Lung (tissue), 11 donors: ENCODE measurements at regions not wholly inside any gene's neighbourhood (a gene's known extent, or its start where the extent isn't known, plus 50 kb on each side); places are given as distances from the start of the nearest gene placed in this dataset.

Experiments
- ATAC-seq: fragments of 200-7000 bp; cut with Tn5 transposase; one replicate; pipeline ENCODE4 v1.9.1; 2020; ENCODE audit warnings: moderate number of reproducible peaks; ENCODE audit not compliant: insufficient read depth, low FRiP score
- DNase-seq, 3 donors: peaks; one replicate each; pipeline ENCODE4 v3.0.0-alpha.2; 2013 to 2017
- H3K27ac ChIP-seq, 2 donors: one replicate each; pipeline ENCODE4 v1.5.1; 2013; ENCODE audit warnings: mild to moderate bottlenecking in 2 of 2, moderate library complexity in 2 of 2, control low read depth in 1 of 2, inconsistent platforms in 1 of 2, low read depth in 1 of 2, low read length in 1 of 2
- H3K27me3 ChIP-seq, 3 donors: one replicate each; pipeline ENCODE4 v1.5.1; 2013; ENCODE audit warnings: low read length in 2 of 3; ENCODE audit not compliant: control insufficient read depth in 3 of 3, insufficient read depth in 3 of 3
- H3K36me3 ChIP-seq, 4 donors: one replicate each; pipeline ENCODE4 v1.5.1; 2013; ENCODE audit warnings: low read length in 4 of 4, mild to moderate bottlenecking in 1 of 4, moderate library complexity in 1 of 4; ENCODE audit not compliant: control insufficient read depth in 4 of 4, insufficient read depth in 4 of 4
- H3K4me1 ChIP-seq, 5 donors: one replicate each; pipeline ENCODE4 v1.5.1; 2013; ENCODE audit warnings: low read length in 5 of 5, mild to moderate bottlenecking in 2 of 5, moderate library complexity in 1 of 5; ENCODE audit not compliant: control insufficient read depth in 5 of 5, insufficient read depth in 5 of 5
- H3K4me3 ChIP-seq: one replicate; pipeline ENCODE4 v1.5.1; 2013; ENCODE audit warnings: mild to moderate bottlenecking, control low read depth, moderate library complexity
- H3K9ac ChIP-seq, 2 donors: one replicate each; pipeline ENCODE4 v1.5.1; 2013; ENCODE audit warnings: low read length in 2 of 2, control low read depth in 1 of 2; ENCODE audit not compliant: insufficient read depth in 1 of 2
- H3K9me3 ChIP-seq, 4 donors: one replicate each; pipeline ENCODE4 v1.5.1; 2013; ENCODE audit warnings: low read length in 3 of 4, mild to moderate bottlenecking in 1 of 4, moderate library complexity in 1 of 4; ENCODE audit not compliant: control insufficient read depth in 4 of 4, insufficient read depth in 3 of 4
- CTCF ChIP-seq: IDR thresholded peaks from 2 replicates; pipeline ENCODE4 v1.5.1; 2012; ENCODE audit warnings: mild to moderate bottlenecking; ENCODE audit errors: control extremely low read depth, extremely low read depth
- WGBS, 2 donors: extraction: QIAGEN DNeasy Blood & Tissue Kit; methylation state at CpG; one replicate each; pipeline ENCODE4 v1.1.7; 2013; 5-methylcytosine and 5-hydroxymethylcytosine counted together
- donor health status: control.
- donor health status: control.
- donor health status: Bipolar disorder and iron deficiency.
- donor health status: healthy.
- donor health status: DM: yes; HTN: yes; CAD: no.

- 60 to 79% methylated on average over 1 of the region's 1 CpG for WGBS, 2 donors
- Histone ChIP-seq H3K9me3 (no peaks in the 10 kb centered on the region), H3K4me1 (no peaks in the 10 kb centered on the region), H3K36me3 (no peaks in the 10 kb centered on the region), H3K4me3 (no peak overlapping the region), H3K27me3 (no peaks in the 10 kb centered on the region), H3K27ac (no peak overlapping the region), H3K9ac (no peak overlapping the region)
- DNase-seq (peak in 2 of 3 donors; percentile 1 to 3), ATAC-seq (no peak)
- no peak for TF ChIP-seq CTCF
These were observed 1700.5 kb upstream of the TMEFF2 start for GRCh38 chr2:193895226-193895625.

- Histone ChIP-seq H3K4me1 (no peaks in the 10 kb centered on the region), H3K27ac (no peak overlapping the region), H3K4me3 (no peak overlapping the region), H3K9me3 (no peaks in the 10 kb centered on the region), H3K9ac (no peak overlapping the region), H3K27me3 (no peaks in the 10 kb centered on the region), H3K36me3 (no peaks in the 10 kb centered on the region)
- ATAC-seq (no peak), DNase-seq (no peak)
- no peak for TF ChIP-seq CTCF
- WGBS, 2 donors = 56 to 69% methylated on average over 1 of the region's 1 CpG
These were observed 1699.3 kb upstream of the TMEFF2 start for GRCh38 chr2:193894081-193894480.

- H3K4me1 ChIP-seq = no peaks in the 10 kb centered on the region
- no peaks in the 10 kb centered on the region for H3K9me3 ChIP-seq
- no peak overlapping the region for H3K4me3 ChIP-seq
- ATAC-seq (no peak), DNase-seq (no peak)
- no peaks in the 10 kb centered on the region for H3K36me3 ChIP-seq
- H3K9ac ChIP-seq = no peak overlapping the region
- no peak for TF ChIP-seq CTCF
- no peaks in the 10 kb centered on the region for H3K27me3 ChIP-seq
- H3K27ac ChIP-seq = no peak overlapping the region
- 72 to 76% methylated on average over 2 of the region's 2 CpGs for WGBS, 2 donors
These were observed 1696.3 kb upstream of the TMEFF2 start for GRCh38 chr2:193891023-193891422.

GRCh38 chr2:193885419-193885818 lies 1690.7 kb upstream of the TMEFF2 start:
- Histone ChIP-seq H3K9ac (no peak overlapping the region), H3K36me3 (no peaks in the 10 kb centered on the region), H3K9me3 (peaks cover 0 to 3% (median 0%) of the 10 kb centered on the region in 4 donors), H3K27me3 (no peaks in the 10 kb centered on the region), H3K27ac (no peak overlapping the region), H3K4me3 (no peak overlapping the region), H3K4me1 (no peaks in the 10 kb centered on the region)
- TF ChIP-seq CTCF = no peak
- no peak for DNase-seq
- ATAC-seq = no peak
- 83 to 97% methylated on average over 1 of the region's 1 CpG for WGBS, 2 donors
